ENCODE measurements at regions not wholly inside any gene's neighbourhood (a gene's known extent, or its start where the extent isn't known, plus 50 kb on each side); places are given as distances from the start of the nearest gene placed in this dataset.

DNA sequence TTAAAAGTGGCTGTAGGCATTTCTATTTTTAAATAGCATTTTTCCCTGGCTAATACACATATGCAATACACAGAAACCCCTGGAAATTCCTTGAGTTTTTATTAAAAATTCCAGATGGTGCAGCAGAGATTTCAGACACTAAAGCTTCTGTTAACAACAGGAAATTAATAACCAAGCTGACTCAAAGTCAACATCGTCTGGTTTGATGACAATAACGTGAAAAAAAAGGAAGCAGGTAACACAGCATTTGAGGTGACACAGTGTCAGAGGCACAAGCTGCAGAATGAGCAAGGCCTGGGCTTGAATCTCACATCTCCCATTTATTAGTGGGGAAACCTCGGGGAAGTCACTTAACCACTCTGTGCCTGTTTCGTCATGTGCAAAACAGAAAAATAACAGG is 64.6 kb upstream of the GJB5 start:
- no peak for TF ChIP-seq POLR2A (IDR thresholded peaks at IDR 0.05)
- no peak for TF ChIP-seq CTCF (IDR thresholded peaks at IDR 0.05)

Data from lower leg skin (tissue), 3 donors.